Right kidney (tissue), 1 donor: ENCODE measurements at regions not wholly inside any gene's neighbourhood (a gene's known extent, or its start where the extent isn't known, plus 50 kb on each side); places are given as distances from the start of the nearest gene placed in this dataset.

Experiments used
- DNase-seq: peaks from one replicate; pipeline ENCODE4 v3.0.0-alpha.2; 2016

- no peak for DNase-seq
These were observed 943.5 kb downstream of the BCL11B start for GRCh38 chr14:98328496-98328895.

- DNase-seq: no peak
These were observed 937.8 kb downstream of the BCL11B start for GRCh38 chr14:98334186-98334585.

- no peak for DNase-seq
These were observed 930.8 kb downstream of the BCL11B start for GRCh38 chr14:98341211-98341610.

GRCh38 chr14:98345161-98345560 lies 926.8 kb downstream of the BCL11B start:
- no peak for DNase-seq

GRCh38 chr14:98347686-98348085 lies 924.3 kb downstream of the BCL11B start:
- DNase-seq: no peak

- no peak for DNase-seq
These were observed 923.5 kb downstream of the BCL11B start for GRCh38 chr14:98348505-98348904.

GRCh38 chr14:98350213-98350612 lies 921.8 kb downstream of the BCL11B start:
- no peak for DNase-seq

- DNase-seq: no peak
These were observed 907.0 kb downstream of the BCL11B start for GRCh38 chr14:98364961-98365360.

- no peak for DNase-seq
These were observed 905.6 kb downstream of the BCL11B start for GRCh38 chr14:98366429-98366828.

GRCh38 chr14:98368221-98368620 lies 903.8 kb downstream of the BCL11B start:
- no peak for DNase-seq

GRCh38 chr14:98368916-98369315 lies 903.1 kb downstream of the BCL11B start:
- DNase-seq: no peak

- no peak for DNase-seq
These were observed 902.7 kb downstream of the BCL11B start for GRCh38 chr14:98369344-98369743.

GRCh38 chr14:98370352-98370751 lies 901.6 kb downstream of the BCL11B start:
- no peak for DNase-seq

- no peak for DNase-seq
These were observed 900.9 kb downstream of the BCL11B start for GRCh38 chr14:98371141-98371540.

GRCh38 chr14:98374136-98374535 lies 897.9 kb downstream of the BCL11B start:
- DNase-seq: no peak

GRCh38 chr14:98375566-98375965 lies 896.4 kb downstream of the BCL11B start:
- no peak for DNase-seq

- no peak for DNase-seq
These were observed 892.2 kb downstream of the BCL11B start for GRCh38 chr14:98379830-98380229.

GRCh38 chr14:98382662-98383061 lies 889.3 kb downstream of the BCL11B start:
- no peak for DNase-seq

- no peak for DNase-seq
These were observed 886.1 kb downstream of the BCL11B start for GRCh38 chr14:98385851-98386250.

- no peak for DNase-seq
These were observed 880.9 kb downstream of the BCL11B start for GRCh38 chr14:98391061-98391460.

- DNase-seq: no peak
These were observed 878.5 kb downstream of the BCL11B start for GRCh38 chr14:98393527-98393926.

- no peak for DNase-seq
These were observed 867.2 kb downstream of the BCL11B start for GRCh38 chr14:98404811-98405210.

GRCh38 chr14:98408024-98408555 lies 863.9 kb downstream of the BCL11B start:
- no peak for DNase-seq

GRCh38 chr14:98408713-98409112 lies 863.3 kb downstream of the BCL11B start:
- DNase-seq: no peak

- no peak for DNase-seq
These were observed 860.8 kb downstream of the BCL11B start for GRCh38 chr14:98411154-98411553.
